ENCODE measurements at regions not wholly inside any gene's neighbourhood (a gene's known extent, or its start where the extent isn't known, plus 50 kb on each side); places are given as distances from the start of the nearest gene placed in this dataset.

DNA sequence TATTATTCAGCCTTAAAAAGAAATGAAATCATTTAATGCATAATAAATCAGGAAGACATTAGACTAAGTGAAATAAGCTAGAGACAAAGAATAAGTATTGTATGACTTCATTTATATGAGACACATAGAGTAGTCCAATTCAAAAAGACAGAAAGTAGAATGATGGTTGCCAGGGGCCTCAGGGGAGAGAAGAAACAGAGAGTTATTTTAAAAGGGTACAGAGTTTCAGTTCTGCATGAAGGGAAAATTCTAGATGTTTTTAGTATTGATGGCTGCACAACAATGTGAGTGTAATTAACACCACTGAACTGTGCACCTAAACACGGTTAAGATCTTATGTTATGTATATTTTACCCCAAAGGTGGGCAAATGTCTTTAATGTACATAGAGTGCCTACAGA is 1407.9 kb upstream of the MAP3K7 start:
- Histone ChIP-seq H3K4ac (ENCODE audit: low read depth, low read length) (no peak overlapping the region), H3K4me1 (ENCODE audit: insufficient read depth, low read length) (no peaks in the 10 kb centered on the region), H3K27ac (ENCODE audit: insufficient read length, low read depth, low read length) (no peak overlapping the region), H4K8ac (replicated peaks; ENCODE audit: insufficient read length, low read depth, low read length) (no peak overlapping the region), H3K23me2 (ENCODE audit: insufficient read length, low read depth, low read length, poor library complexity, severe bottlenecking) (no peaks in the 10 kb centered on the region), H2AK5ac (ENCODE audit: insufficient read length, low read length) (no peak overlapping the region), H3K9ac (ENCODE audit: extremely low read depth, insufficient read length, low read length) (no peak overlapping the region), H3K18ac (ENCODE audit: insufficient read length, low read depth, low read length) (no peak overlapping the region), H2BK15ac (ENCODE audit: low read depth, low read length) (no peak overlapping the region), H3K23ac (ENCODE audit: insufficient read length, low read depth, low read length) (no peak overlapping the region), H3K79me1 (ENCODE audit: insufficient read depth, low read depth, low read length, poor library complexity, severe bottlenecking) (no peaks in the 10 kb centered on the region), H4K91ac (ENCODE audit: insufficient read length, low read depth, low read length) (no peak overlapping the region), H2BK20ac (ENCODE audit: low read depth, low read length, poor library complexity, severe bottlenecking) (no peak overlapping the region), H3K27me3 (ENCODE audit: insufficient read depth, low read length) (no peaks in the 10 kb centered on the region), H2BK5ac (ENCODE audit: insufficient read length, low read length) (no peak overlapping the region), H2BK12ac (ENCODE audit: insufficient read length, low read depth, low read length) (no peak overlapping the region), H3K14ac (ENCODE audit: insufficient read depth, low read length) (no peak overlapping the region), H4K20me1 (ENCODE audit: control insufficient read depth, insufficient read depth, insufficient read length) (no peaks in the 10 kb centered on the region), H3T11ph (ENCODE audit: low read length) (no peak overlapping the region), H3K79me2 (ENCODE audit: insufficient read depth, low read length) (no peaks in the 10 kb centered on the region), H2AFZ (ENCODE audit: low read length) (no peak overlapping the region), H3K9me3 (ENCODE audit: control insufficient read depth, low read depth, low read length) (no peaks in the 10 kb centered on the region), H2BK120ac (ENCODE audit: low read depth, low read length, poor library complexity, severe bottlenecking) (no peak overlapping the region), H4K5ac (ENCODE audit: insufficient read length, low read depth, low read length) (no peak overlapping the region), H3K4me2 (ENCODE audit: insufficient read depth, insufficient read length, low read length) (no peak overlapping the region), H3K56ac (ENCODE audit: insufficient read length, low read depth, low read length) (no peak overlapping the region)
- no peak for DNase-seq
- Mint-ChIP-seq H3K4me3 (no peak overlapping the region), H3K27me3 (ENCODE audit: low read depth) (no peaks in the 10 kb centered on the region), H3K4me1 (no peaks in the 10 kb centered on the region), H3K27ac (no peak overlapping the region), H3K36me3 (ENCODE audit: insufficient read depth in 1 of 3, low read depth in 3 of 3) (peaks cover 3 to 11% (median 3%) of the 10 kb centered on the region in 3 experiments), H3K9me3 (peaks cover 13% of the 10 kb centered on the region in 2 experiments; a peak in 4 of 5 replicates)
- TF ChIP-seq, protein P1, sequence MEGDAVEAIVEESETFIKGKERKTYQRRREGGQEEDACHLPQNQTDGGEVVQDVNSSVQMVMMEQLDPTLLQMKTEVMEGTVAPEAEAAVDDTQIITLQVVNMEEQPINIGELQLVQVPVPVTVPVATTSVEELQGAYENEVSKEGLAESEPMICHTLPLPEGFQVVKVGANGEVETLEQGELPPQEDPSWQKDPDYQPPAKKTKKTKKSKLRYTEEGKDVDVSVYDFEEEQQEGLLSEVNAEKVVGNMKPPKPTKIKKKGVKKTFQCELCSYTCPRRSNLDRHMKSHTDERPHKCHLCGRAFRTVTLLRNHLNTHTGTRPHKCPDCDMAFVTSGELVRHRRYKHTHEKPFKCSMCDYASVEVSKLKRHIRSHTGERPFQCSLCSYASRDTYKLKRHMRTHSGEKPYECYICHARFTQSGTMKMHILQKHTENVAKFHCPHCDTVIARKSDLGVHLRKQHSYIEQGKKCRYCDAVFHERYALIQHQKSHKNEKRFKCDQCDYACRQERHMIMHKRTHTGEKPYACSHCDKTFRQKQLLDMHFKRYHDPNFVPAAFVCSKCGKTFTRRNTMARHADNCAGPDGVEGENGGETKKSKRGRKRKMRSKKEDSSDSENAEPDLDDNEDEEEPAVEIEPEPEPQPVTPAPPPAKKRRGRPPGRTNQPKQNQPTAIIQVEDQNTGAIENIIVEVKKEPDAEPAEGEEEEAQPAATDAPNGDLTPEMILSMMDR (conservative IDR thresholded peaks at IDR 0.05): no peak
- WGBS (ENCODE audit: extremely low coverage, insufficient read length, low lambda C conversion rate): no CpG with 5 or more reads among the region's 1 CpG

All from H9 (cell line).